Activated CD8-positive, alpha-beta T cell treated with anti-CD3 and anti-CD28 coated beads for 36 hours (primary cell): ENCODE measurements at regions not wholly inside any gene's neighbourhood (a gene's known extent, or its start where the extent isn't known, plus 50 kb on each side); places are given as distances from the start of the nearest gene placed in this dataset.

ENCODE experiments used
- ATAC-seq: fragments of 200-7000 bp; cut with Tn5 transposase; one replicate; pipeline ENCODE4 v1.10.0; 2021; ENCODE audit warnings: mild to moderate bottlenecking, moderate library complexity
- CTCF ChIA-PET: fragments of 350-600 bp; sonication (Branson Sonifier 250); formaldehyde crosslinking; loops from one replicate; lab custom pipeline; 2021; ENCODE audit warnings: antibody characterized with exemption; lab: Charles Lee
- POLR2A ChIA-PET: fragments of 350-600 bp; sonication (Branson Sonifier 250); formaldehyde crosslinking; loops from one replicate; lab custom pipeline; 2021; ENCODE audit warnings: antibody characterized with exemption; lab: Charles Lee
- DNase-seq: peaks from one replicate; pipeline ENCODE4 v3.0.0-alpha.2; 2020
- H3K27ac Mint-ChIP-seq: one replicate; pipeline ENCODE4 v1.8.0; 2021; ENCODE audit warnings: mild to moderate bottlenecking, mixed read lengths
- H3K27me3 Mint-ChIP-seq: one replicate; pipeline ENCODE4 v1.8.0; 2021; ENCODE audit warnings: mixed read lengths
- H3K36me3 Mint-ChIP-seq: one replicate; pipeline ENCODE4 v1.8.0; 2021; ENCODE audit warnings: low read depth, mixed read lengths
- H3K4me1 Mint-ChIP-seq: one replicate; pipeline ENCODE4 v1.8.0; 2021; ENCODE audit warnings: low read depth, mixed read lengths
- H3K4me3 Mint-ChIP-seq: one replicate; pipeline ENCODE4 v1.8.0; 2021; ENCODE audit warnings: mild to moderate bottlenecking, moderate library complexity, mixed read lengths
- H3K9me3 Mint-ChIP-seq: one replicate; pipeline ENCODE4 v1.8.0; 2021; ENCODE audit warnings: mixed read lengths
- CTCF ChIP-seq: fragments of 200-600 bp; IDR thresholded peaks from one replicate; pipeline ENCODE4 v1.8.0; 2022; ENCODE audit warnings: antibody characterized with exemption, mild to moderate bottlenecking
- intact Hi-C: fragments of 100-400 bp; cut with micrococcal nuclease; formaldehyde crosslinking; loops from one replicate; pipeline ENCODE4 v1.10.0; 2022

GRCh38 chr15:53107855-53108254 lies 317.7 kb upstream of the ONECUT1 start:
- H3K4me1 Mint-ChIP-seq: no peaks in the 10 kb centered on the region
- POLR2A ChIA-PET: no interaction called here
- H3K36me3 Mint-ChIP-seq: no peaks in the 10 kb centered on the region
- ATAC-seq (no peak), DNase-seq (no peak)
- no peak overlapping the region for H3K27ac Mint-ChIP-seq
- H3K27me3 Mint-ChIP-seq: peaks cover 1% of the 10 kb centered on the region
- no peak overlapping the region for H3K4me3 Mint-ChIP-seq
- CTCF ChIA-PET: no interaction called here
- intact Hi-C loops: no loop called here
- no peaks in the 10 kb centered on the region for H3K9me3 Mint-ChIP-seq
- TF ChIP-seq CTCF: no peak

GRCh38 chr15:53106505-53107286 lies 316.6 kb upstream of the ONECUT1 start:
- no peak for DNase-seq
- POLR2A ChIA-PET: no interaction called here
- Mint-ChIP-seq H3K36me3 (no peaks in the 10 kb centered on the region), H3K27ac (no peak overlapping the region), H3K27me3 (peaks cover 1% of the 10 kb centered on the region), H3K4me1 (no peaks in the 10 kb centered on the region), H3K9me3 (no peaks in the 10 kb centered on the region), H3K4me3 (no peak overlapping the region)
- CTCF ChIA-PET: no interaction called here
- intact Hi-C loops: no loop called here
- no peak for TF ChIP-seq CTCF
- no peak for ATAC-seq

GRCh38 chr15:53102483-53102882 lies 312.3 kb upstream of the ONECUT1 start:
- Mint-ChIP-seq H3K36me3 (no peaks in the 10 kb centered on the region), H3K27me3 (no peaks in the 10 kb centered on the region), H3K9me3 (peaks cover 1% of the 10 kb centered on the region), H3K27ac (no peak overlapping the region), H3K4me3 (no peak overlapping the region), H3K4me1 (no peaks in the 10 kb centered on the region)
- CTCF ChIA-PET: no interaction called here
- intact Hi-C loops: no loop called here
- TF ChIP-seq CTCF: no peak
- DNase-seq (no peak), ATAC-seq (no peak)
- POLR2A ChIA-PET: interaction anchor here (0.6 kb wide), 1 partner anchor 608 kb away, joined by 3 read pairs; no protein-coding TSS in a partner anchor

- H3K4me3 Mint-ChIP-seq: no peak overlapping the region
- POLR2A ChIA-PET: no interaction called here
- CTCF ChIA-PET: no interaction called here
Measured at GRCh38 chr15:53080484-53080883, 290.3 kb upstream of the ONECUT1 start.

More at GRCh38 chr15:53080484-53080883, 290.3 kb upstream of the ONECUT1 start:
- Mint-ChIP-seq H3K9me3 (no peaks in the 10 kb centered on the region), H3K27ac (no peak overlapping the region), H3K36me3 (no peaks in the 10 kb centered on the region), H3K27me3 (no peaks in the 10 kb centered on the region), H3K4me1 (no peaks in the 10 kb centered on the region)
- intact Hi-C loops: no loop called here
- no peak for DNase-seq
- ATAC-seq: no peak
- no peak for TF ChIP-seq CTCF
